NCI-H2107 (cell line): ENCODE measurements at regions not wholly inside any gene's neighbourhood (a gene's known extent, or its start where the extent isn't known, plus 50 kb on each side); places are given as distances from the start of the nearest gene placed in this dataset.
"Not testable (repeated sequence)": the region's sequence is repeated elsewhere in the genome, so short reads cannot be mapped to it uniquely, and the experiment has no call there.

Experiments used
- DNase-seq: peaks from one replicate; lab custom pipeline; 2025; lab: John Stamatoyannopoulos, UW

GRCh38 chr12:97797473-97797872 lies 334.9 kb downstream of the RMST start:
- no peak for DNase-seq

GRCh38 chr12:97800561-97800960 lies 338.0 kb downstream of the RMST start:
- no peak for DNase-seq

- no peak for DNase-seq
Observed at GRCh38 chr12:97801471-97802059, 339.0 kb downstream of the RMST start.

- no peak for DNase-seq
Observed at GRCh38 chr12:97805146-97805545, 342.5 kb downstream of the RMST start.

GRCh38 chr12:97813301-97813700 lies 350.7 kb downstream of the RMST start:
- no peak for DNase-seq

- no peak for DNase-seq
Observed at GRCh38 chr12:97821806-97822205, 359.2 kb downstream of the RMST start.

GRCh38 chr12:97835541-97835940 lies 372.9 kb downstream of the RMST start:
- DNase-seq, result no peak

GRCh38 chr12:97837401-97837800 lies 374.8 kb downstream of the RMST start:
- DNase-seq, result no peak

GRCh38 chr12:97848051-97848450 lies 385.4 kb downstream of the RMST start:
- no peak for DNase-seq

- no peak for DNase-seq
Observed at GRCh38 chr12:97854477-97854876, 391.9 kb downstream of the RMST start.

- no peak for DNase-seq
Observed at GRCh38 chr12:97862072-97862471, 399.5 kb downstream of the RMST start.

GRCh38 chr12:97875064-97875463 lies 412.5 kb downstream of the RMST start:
- no peak for DNase-seq

- no peak for DNase-seq
Observed at GRCh38 chr12:97876780-97877179, 414.2 kb downstream of the RMST start.

GRCh38 chr12:97877404-97877803 lies 414.8 kb downstream of the RMST start:
- no peak for DNase-seq

- no peak for DNase-seq
Observed at GRCh38 chr12:97886511-97887176, 424.0 kb downstream of the RMST start.

- not testable (repeated sequence) for DNase-seq
Observed at GRCh38 chr12:97897881-97898280, 435.3 kb downstream of the RMST start.

- DNase-seq, result no peak
Observed at GRCh38 chr12:97899529-97899928, 436.9 kb downstream of the RMST start.

- DNase-seq, result no peak
Observed at GRCh38 chr12:97899956-97900355, 437.4 kb downstream of the RMST start.

- DNase-seq, result no peak
Observed at GRCh38 chr12:97903356-97903755, 440.8 kb downstream of the RMST start.

GRCh38 chr12:97907504-97907903 lies 444.9 kb downstream of the RMST start:
- DNase-seq, result no peak

GRCh38 chr12:97910559-97910958 lies 448.0 kb downstream of the RMST start:
- no peak for DNase-seq

GRCh38 chr12:97912943-97913342 lies 450.3 kb downstream of the RMST start:
- no peak for DNase-seq

- DNase-seq, result no peak
Observed at GRCh38 chr12:97921979-97922722, 459.5 kb downstream of the RMST start.
